GM19351 (cell line): ENCODE measurements at regions not wholly inside any gene's neighbourhood (a gene's known extent, or its start where the extent isn't known, plus 50 kb on each side); places are given as distances from the start of the nearest gene placed in this dataset.

Experiments used
- ATAC-seq: cut with Tn5 transposase; IDR thresholded peaks from one replicate; pipeline ENCODE4 v1.9.1; 2021; ENCODE audit warnings: mild to moderate bottlenecking, moderate library complexity; ENCODE audit not compliant: unreplicated experiment

GRCh38 chr3:59547874-59548273, 498.0 kb upstream of the CFAP20DC start:
- ATAC-seq, result no peak

- ATAC-seq, result no peak
These were observed 496.7 kb upstream of the CFAP20DC start for GRCh38 chr3:59546522-59546921.

GRCh38 chr3:59545374-59545773, 495.5 kb upstream of the CFAP20DC start:
- no peak for ATAC-seq

- ATAC-seq, result no peak
These were observed 492.5 kb upstream of the CFAP20DC start for GRCh38 chr3:59542276-59542675.

- peak; percentile 96 for ATAC-seq
These were observed 490.9 kb upstream of the CFAP20DC start for GRCh38 chr3:59540696-59541095.

GRCh38 chr3:59540241-59540640, 490.4 kb upstream of the CFAP20DC start:
- ATAC-seq, result no peak

- ATAC-seq, result no peak
These were observed 489.1 kb upstream of the CFAP20DC start for GRCh38 chr3:59538753-59539432.

- ATAC-seq, result no peak
These were observed 486.0 kb upstream of the CFAP20DC start for GRCh38 chr3:59535791-59536221.

GRCh38 chr3:59531994-59532393, 482.2 kb upstream of the CFAP20DC start:
- ATAC-seq, result no peak

- no peak for ATAC-seq
These were observed 481.4 kb upstream of the CFAP20DC start for GRCh38 chr3:59531066-59531745.

GRCh38 chr3:59528251-59528650, 478.4 kb upstream of the CFAP20DC start:
- ATAC-seq, result no peak

GRCh38 chr3:59527493-59527892, 477.7 kb upstream of the CFAP20DC start:
- ATAC-seq, result no peak

GRCh38 chr3:59526999-59527398, 477.2 kb upstream of the CFAP20DC start:
- ATAC-seq, result peak; percentile 68

GRCh38 chr3:59522550-59522949, 472.7 kb upstream of the CFAP20DC start:
- no peak for ATAC-seq

- ATAC-seq, result no peak
These were observed 469.3 kb upstream of the CFAP20DC start for GRCh38 chr3:59519094-59519493.

- ATAC-seq, result no peak
These were observed 468.6 kb upstream of the CFAP20DC start for GRCh38 chr3:59518283-59519055.

GRCh38 chr3:59517388-59517787, 467.6 kb upstream of the CFAP20DC start:
- ATAC-seq, result no peak

- no peak for ATAC-seq
These were observed 466.1 kb upstream of the CFAP20DC start for GRCh38 chr3:59515966-59516365.

GRCh38 chr3:59514865-59515482, 465.1 kb upstream of the CFAP20DC start:
- no peak for ATAC-seq

- ATAC-seq, result no peak
These were observed 463.7 kb upstream of the CFAP20DC start for GRCh38 chr3:59513570-59513969.

- ATAC-seq, result no peak
These were observed 462.2 kb upstream of the CFAP20DC start for GRCh38 chr3:59512066-59512465.
